Stimulated activated CD8-positive, alpha-beta memory T cell treated with anti-CD3 and anti-CD28 coated beads, Interleukin-12 subunit alpha, Interleukin-12 subunit beta, amount 100 ng/mL, for 1 hour (primary cell): ENCODE measurements at regions not wholly inside any gene's neighbourhood (a gene's known extent, or its start where the extent isn't known, plus 50 kb on each side); places are given as distances from the start of the nearest gene placed in this dataset.

ENCODE experiments used
- DNase-seq: peaks from one replicate; pipeline ENCODE4 v3.0.0-alpha.2; 2020; ENCODE audit warnings: low read depth

GRCh38 chr1:29749024-29749945 is 513.0 kb downstream of the PTPRU start:
- DNase-seq: no peak

DNA sequence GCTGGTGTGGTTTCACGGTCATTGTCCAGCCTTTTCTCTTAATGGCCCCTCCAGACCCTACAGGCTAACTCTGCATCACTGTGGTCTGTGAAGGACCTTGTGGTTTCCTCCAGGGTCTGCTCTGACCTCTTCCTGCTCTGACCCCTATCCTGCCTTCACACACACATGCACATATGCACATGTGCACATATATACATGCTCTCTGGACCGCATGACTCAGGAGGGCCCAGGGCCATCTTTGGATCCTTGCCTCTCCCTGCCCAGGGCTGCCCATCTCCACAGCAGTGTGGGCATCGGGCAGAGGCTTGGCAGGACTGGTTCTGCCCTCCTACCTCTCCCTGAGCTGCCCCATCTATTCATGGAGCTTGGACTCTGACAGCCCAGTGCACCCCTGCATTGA is 510.9 kb downstream of the PTPRU start:
- no peak for DNase-seq

- DNase-seq: no peak
Measured at GRCh38 chr1:29746076-29746665, 509.8 kb downstream of the PTPRU start.

- no peak for DNase-seq
Measured at GRCh38 chr1:29744684-29745490, 508.6 kb downstream of the PTPRU start.

DNA sequence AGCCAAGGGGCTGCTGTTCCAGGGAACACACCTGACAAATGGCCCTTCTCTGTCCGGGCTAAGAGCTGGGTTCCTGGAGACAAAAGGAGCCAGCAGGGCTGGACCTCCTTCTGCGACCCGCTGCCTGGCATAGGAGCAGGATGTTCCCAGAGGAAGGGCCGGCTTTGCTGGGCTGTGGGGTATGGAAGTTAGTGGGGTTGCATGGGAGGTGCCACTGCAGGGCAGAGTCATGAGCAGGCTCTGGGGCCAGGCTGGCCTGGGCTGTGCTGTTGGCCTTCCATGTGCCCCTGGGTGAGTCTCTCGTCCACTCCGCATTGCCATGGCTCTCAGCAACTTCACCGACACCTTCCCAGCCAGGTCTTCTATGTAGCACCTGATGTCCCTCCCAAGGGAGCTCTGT is 507.6 kb downstream of the PTPRU start:
- no peak for DNase-seq

GRCh38 chr1:29743264-29743663 is 506.9 kb downstream of the PTPRU start:
- no peak for DNase-seq

GRCh38 chr1:29739176-29739575 is 502.9 kb downstream of the PTPRU start:
- no peak for DNase-seq

- DNase-seq: no peak
Measured at GRCh38 chr1:29736582-29737188, 500.4 kb downstream of the PTPRU start.

DNA sequence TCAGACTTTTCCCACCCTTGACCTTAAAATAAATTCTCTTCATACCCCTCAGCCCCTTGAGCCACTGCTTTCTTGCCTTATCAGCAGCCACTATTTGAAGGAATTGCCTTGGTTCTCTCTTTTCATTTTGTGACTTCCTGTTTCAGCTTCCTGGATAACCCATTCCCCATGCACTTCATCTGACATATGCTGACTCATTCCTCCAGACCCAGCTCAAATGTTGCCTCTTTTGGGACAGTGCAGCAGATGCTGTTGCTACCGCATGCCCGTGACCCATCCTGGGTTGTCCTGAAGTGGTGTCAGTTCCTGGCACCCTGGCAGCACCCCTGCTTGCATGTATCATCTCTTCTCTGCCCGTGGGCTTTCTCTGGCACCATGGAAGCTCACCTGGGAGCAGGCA is 496.1 kb downstream of the PTPRU start:
- DNase-seq: no peak

DNA sequence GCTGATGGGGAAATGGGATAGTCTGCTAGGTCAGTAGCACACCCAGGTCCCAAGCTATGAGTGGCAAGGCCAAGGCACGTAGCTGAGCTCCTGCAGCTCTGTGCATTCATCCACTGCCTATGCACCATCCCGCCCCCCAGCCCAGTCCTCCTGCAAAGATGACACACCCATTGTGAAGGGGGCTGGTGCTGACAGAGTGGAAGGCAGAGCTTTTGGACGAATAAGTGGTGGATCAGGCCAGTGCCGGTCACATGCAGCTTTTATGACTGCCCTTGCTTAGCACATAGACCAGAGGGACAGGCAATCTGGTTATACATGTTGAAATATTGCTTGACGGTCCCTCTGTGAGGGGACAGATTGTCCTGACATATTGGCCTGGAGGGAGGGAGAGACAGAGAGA is 494.3 kb downstream of the PTPRU start:
- no peak for DNase-seq

DNA sequence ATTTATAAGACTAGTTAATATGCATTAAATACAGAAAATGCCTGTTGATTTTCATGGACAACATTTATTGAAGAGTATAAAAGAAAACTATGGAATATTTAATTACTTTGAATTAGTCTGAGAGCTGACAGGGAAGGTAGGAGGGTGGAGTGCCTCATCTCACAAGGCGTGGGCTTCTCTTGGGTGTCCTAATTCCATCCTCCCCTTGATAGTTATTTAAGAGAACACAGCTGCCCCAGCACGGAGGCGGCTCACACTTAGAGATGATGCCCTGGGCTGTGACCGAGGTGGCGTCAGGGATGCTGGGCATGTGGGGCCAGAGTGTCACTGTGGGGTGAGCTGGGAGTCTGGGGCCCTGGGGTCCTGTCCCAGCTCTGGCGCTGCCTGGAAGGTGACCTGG is 493.0 kb downstream of the PTPRU start:
- DNase-seq: no peak

GRCh38 chr1:29728703-29729102 is 492.4 kb downstream of the PTPRU start:
- no peak for DNase-seq

- DNase-seq: no peak
Measured at GRCh38 chr1:29725262-29725661, 488.9 kb downstream of the PTPRU start.

GRCh38 chr1:29722598-29722997 is 486.3 kb downstream of the PTPRU start:
- no peak for DNase-seq

- no peak for DNase-seq
Measured at GRCh38 chr1:29719253-29719652, 482.9 kb downstream of the PTPRU start.

DNA sequence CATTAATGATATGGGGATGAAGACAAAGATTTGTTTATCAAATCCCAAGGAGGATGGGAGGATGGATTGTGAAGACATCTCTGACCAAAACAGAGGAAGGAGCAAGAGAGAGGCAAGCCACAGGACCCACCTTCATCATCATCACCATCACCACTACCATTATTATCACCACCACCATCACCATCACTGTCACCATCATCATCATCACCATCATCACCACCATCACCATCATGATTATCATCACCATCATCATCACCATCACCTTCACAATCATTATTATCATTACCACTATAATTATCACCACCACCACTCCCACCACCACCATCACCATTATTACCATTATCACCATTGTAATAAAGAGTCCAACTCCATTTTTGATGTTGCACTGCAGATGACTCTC is 482.5 kb downstream of the PTPRU start:
- DNase-seq: no peak

- no peak for DNase-seq
Measured at GRCh38 chr1:29716306-29716705, 480.0 kb downstream of the PTPRU start.

DNA sequence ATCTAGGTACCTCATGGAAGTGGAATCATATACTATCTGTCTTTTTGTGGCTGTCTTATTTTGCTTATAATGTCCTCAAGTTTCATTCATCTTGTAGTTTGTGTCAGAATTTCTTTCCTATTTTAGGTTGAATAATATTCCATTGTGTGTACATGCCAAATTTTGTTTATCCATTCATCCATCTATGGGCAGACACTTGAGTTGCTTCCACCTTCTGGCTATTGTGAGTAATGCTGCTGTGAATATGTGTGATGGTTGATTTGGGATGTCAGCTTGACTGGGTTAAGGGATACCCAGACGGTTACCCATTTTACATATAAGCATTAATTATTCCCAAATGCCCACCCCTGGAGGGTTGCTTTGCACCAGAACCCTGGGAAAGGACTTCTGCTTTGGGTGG is 477.5 kb downstream of the PTPRU start:
- no peak for DNase-seq

GRCh38 chr1:29712801-29713200 is 476.5 kb downstream of the PTPRU start:
- no peak for DNase-seq

- no peak for DNase-seq
Measured at GRCh38 chr1:29712284-29712651, 475.9 kb downstream of the PTPRU start.

GRCh38 chr1:29711582-29712283 is 475.4 kb downstream of the PTPRU start:
- no peak for DNase-seq
